ENCODE measurements at regions not wholly inside any gene's neighbourhood (a gene's known extent, or its start where the extent isn't known, plus 50 kb on each side); places are given as distances from the start of the nearest gene placed in this dataset.
"Not testable (repeated sequence)": the region's sequence is repeated elsewhere in the genome, so short reads cannot be mapped to it uniquely, and the experiment has no call there.

DNA sequence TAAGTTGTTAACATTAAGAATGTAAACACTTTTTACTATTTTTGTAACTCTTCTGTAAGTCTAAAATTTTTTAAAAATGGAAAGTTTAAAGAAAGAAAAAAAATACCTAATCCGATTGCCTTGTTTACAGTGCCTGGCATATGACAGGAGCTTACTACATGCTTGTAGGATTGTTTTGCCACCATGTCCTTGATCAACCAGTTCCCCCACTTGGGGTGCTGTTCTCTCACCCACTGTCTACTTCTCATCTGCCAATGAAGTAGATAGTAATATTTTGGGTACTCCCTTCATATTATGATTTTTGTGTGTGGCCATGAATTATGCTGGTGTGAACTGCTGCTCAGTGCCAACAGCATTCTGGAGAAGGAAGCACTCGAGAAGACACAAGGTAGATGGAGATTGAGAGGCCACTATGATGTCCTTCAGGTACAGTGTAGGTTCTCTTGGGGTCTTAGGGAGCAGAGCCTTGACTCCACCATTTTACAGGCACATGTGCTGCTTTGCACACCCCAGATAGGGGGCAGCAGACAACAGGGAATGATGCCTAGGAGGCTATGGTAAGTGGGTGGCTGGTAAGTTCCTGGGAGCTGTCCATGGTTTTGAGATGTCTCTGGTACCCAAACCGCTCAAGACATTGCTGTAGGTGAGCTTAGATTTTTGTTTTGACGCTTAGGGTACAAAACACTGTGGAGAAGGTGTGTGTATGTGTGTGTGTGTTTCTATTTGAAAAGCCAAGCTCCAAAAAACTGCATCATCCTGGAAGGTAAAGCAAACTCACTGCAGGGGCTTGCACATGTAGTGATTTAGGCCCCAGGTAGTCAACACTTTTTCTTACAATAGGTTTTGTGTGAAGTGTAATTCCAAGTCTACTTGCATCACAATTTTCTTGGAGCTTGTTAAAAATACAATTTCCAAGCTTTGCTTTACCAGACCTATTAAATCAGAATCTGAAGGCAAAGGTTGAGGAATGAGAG is 494.5 kb upstream of the LARGE1 start:
- intact Hi-C loops (cut with micrococcal nuclease; ENCODE audit: unreplicated experiment) = loop anchor here (10.0 kb wide), 1 partner anchor 740 kb away; no protein-coding TSS in a partner anchor

DNA sequence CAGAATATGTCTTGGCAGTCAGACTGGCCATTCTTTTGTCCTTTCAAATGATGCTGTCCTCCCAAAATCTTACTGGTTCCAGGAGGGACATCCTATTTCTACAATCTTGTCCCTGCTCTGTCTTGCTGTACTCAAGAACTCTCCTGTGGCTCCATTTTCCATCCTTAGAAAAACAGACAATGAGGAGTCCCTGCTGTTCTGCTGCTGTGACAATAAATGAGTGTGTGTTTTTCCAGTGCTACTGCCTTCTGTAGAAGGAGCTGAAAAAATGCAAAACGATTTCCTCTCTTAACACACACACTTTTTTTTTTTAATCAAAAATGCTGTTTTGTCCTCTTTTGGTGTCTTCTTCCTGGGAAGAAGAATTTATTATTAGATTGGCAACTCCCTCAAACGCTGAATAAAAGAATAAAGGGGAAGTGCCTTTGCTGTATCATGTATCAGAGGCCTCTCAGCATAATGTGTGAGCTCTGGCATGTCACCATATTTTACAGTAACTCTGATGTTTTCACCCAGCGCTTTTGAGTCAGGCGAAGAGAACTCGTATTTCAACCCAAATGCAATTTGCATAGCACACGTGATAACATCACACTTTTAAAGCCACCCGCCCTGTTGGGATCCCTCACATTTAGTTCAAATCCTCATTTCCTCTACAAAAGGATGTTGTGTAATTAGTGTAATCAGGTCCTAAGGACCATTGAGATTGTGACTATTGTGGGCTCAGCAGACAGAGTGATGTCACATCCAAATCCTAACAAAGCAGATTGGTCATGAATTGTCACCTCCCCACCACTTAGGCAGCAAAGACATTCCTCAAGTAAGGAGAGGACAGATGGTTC is 496.0 kb upstream of the LARGE1 start:
- no peak for DNase-seq (ENCODE audit: low spot score)
- TF ChIP-seq, protein P1, sequence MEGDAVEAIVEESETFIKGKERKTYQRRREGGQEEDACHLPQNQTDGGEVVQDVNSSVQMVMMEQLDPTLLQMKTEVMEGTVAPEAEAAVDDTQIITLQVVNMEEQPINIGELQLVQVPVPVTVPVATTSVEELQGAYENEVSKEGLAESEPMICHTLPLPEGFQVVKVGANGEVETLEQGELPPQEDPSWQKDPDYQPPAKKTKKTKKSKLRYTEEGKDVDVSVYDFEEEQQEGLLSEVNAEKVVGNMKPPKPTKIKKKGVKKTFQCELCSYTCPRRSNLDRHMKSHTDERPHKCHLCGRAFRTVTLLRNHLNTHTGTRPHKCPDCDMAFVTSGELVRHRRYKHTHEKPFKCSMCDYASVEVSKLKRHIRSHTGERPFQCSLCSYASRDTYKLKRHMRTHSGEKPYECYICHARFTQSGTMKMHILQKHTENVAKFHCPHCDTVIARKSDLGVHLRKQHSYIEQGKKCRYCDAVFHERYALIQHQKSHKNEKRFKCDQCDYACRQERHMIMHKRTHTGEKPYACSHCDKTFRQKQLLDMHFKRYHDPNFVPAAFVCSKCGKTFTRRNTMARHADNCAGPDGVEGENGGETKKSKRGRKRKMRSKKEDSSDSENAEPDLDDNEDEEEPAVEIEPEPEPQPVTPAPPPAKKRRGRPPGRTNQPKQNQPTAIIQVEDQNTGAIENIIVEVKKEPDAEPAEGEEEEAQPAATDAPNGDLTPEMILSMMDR (conservative IDR thresholded peaks at IDR 0.05; ENCODE audit: low read depth, low read length) = no peak
- no peak for TF ChIP-seq EZH2 (IDR thresholded peaks at IDR 0.05; ENCODE audit: borderline replicate concordance, low read depth, low read length, poor library complexity, severe bottlenecking)
- peaks cover 10% of the 10 kb centered on the region for H3K9me3 ChIP-seq (ENCODE audit: low read depth, low read length, poor library complexity, severe bottlenecking)
- H3K27ac ChIP-seq (ENCODE audit: low read depth, low read length, poor library complexity, severe bottlenecking) = no peak overlapping the region
- H3K27me3 ChIP-seq (replicated peaks; ENCODE audit: insufficient read depth, low read depth, low read length, poor library complexity) = no peaks in the 10 kb centered on the region
- no peak overlapping the region for H3K4me3 ChIP-seq (ENCODE audit: low read depth, low read length, poor library complexity, severe bottlenecking)
- intact Hi-C loops (cut with micrococcal nuclease; ENCODE audit: unreplicated experiment) = loop anchor here (10.0 kb wide), 1 partner anchor 739 kb away; no protein-coding TSS in a partner anchor
- CTCF ChIA-PET = no interaction called here
- POLR2A ChIA-PET (ENCODE audit: low non-redundant PET) = no interaction called here
- no TSS peak for BruUV-seq (replicated peaks)
- no peaks in the 10 kb centered on the region for H3K4me1 ChIP-seq (ENCODE audit: insufficient read depth, low read length, poor library complexity, severe bottlenecking)
- no peaks in the 10 kb centered on the region for H3K36me3 ChIP-seq (ENCODE audit: insufficient read depth, low read length, poor library complexity, severe bottlenecking)

More for the DNA sequence above, 494.5 kb upstream of the LARGE1 start:
- Histone ChIP-seq H3K9me3 (ENCODE audit: low read depth, low read length, poor library complexity, severe bottlenecking) (peaks cover 10% of the 10 kb centered on the region), H3K27me3 (replicated peaks; ENCODE audit: insufficient read depth, low read depth, low read length, poor library complexity) (no peaks in the 10 kb centered on the region), H3K36me3 (ENCODE audit: insufficient read depth, low read length, poor library complexity, severe bottlenecking) (no peaks in the 10 kb centered on the region), H3K27ac (ENCODE audit: low read depth, low read length, poor library complexity, severe bottlenecking) (no peak overlapping the region), H3K4me1 (ENCODE audit: insufficient read depth, low read length, poor library complexity, severe bottlenecking) (no peaks in the 10 kb centered on the region), H3K4me3 (ENCODE audit: low read depth, low read length, poor library complexity, severe bottlenecking) (no peak overlapping the region)
- BruUV-seq (replicated peaks) = no TSS peak
- TF ChIP-seq EZH2 (IDR thresholded peaks at IDR 0.05; ENCODE audit: borderline replicate concordance, low read depth, low read length, poor library complexity, severe bottlenecking) = no peak
- TF ChIP-seq, protein P1 (conservative IDR thresholded peaks at IDR 0.05; ENCODE audit: low read depth, low read length) = peak; percentile 63
- CTCF ChIA-PET = interaction anchor here (0.8 kb wide), 1 partner anchor 736 kb away, joined by 6 read pairs; no protein-coding TSS in a partner anchor
- POLR2A ChIA-PET (ENCODE audit: low non-redundant PET) = no interaction called here
- DNase-seq (ENCODE audit: low spot score) = peak; percentile 68

GRCh38 chr22:34422948-34423347 is 502.7 kb upstream of the LARGE1 start:
- CTCF ChIA-PET; H3K4me3 ChIP-seq (ENCODE audit: low read depth, low read length, poor library complexity, severe bottlenecking); POLR2A ChIA-PET (ENCODE audit: low non-redundant PET); intact Hi-C loops (cut with micrococcal nuclease; ENCODE audit: unreplicated experiment); H3K9me3 ChIP-seq (ENCODE audit: low read depth, low read length, poor library complexity, severe bottlenecking); DNase-seq (ENCODE audit: low spot score); H3K4me1 ChIP-seq (ENCODE audit: insufficient read depth, low read length, poor library complexity, severe bottlenecking); H3K36me3 ChIP-seq (ENCODE audit: insufficient read depth, low read length, poor library complexity, severe bottlenecking); BruUV-seq (replicated peaks); H3K27ac ChIP-seq (ENCODE audit: low read depth, low read length, poor library complexity, severe bottlenecking); H3K27me3 ChIP-seq (replicated peaks; ENCODE audit: insufficient read depth, low read depth, low read length, poor library complexity): not testable (repeated sequence)

Measured in A673 (cell line).